Activated T-helper 1 cell treated with anti-CD3 and anti-CD28 coated beads, Interleukin-12 subunit alpha, Interleukin-12 subunit beta, Interleukin-2, Interleukin-4 antibody, amounts not matched to agents 30 ng/mL and 10 ng/mL and 1 ng/mL, durations not matched to agents 14 hours and 24 hours and 36 hours (primary cell): ENCODE measurements at regions not wholly inside any gene's neighbourhood (a gene's known extent, or its start where the extent isn't known, plus 50 kb on each side); places are given as distances from the start of the nearest gene placed in this dataset.

Experiments used
- DNase-seq: peaks from one replicate; pipeline ENCODE4 v3.0.0; 2021; ENCODE audit warnings: low spot score
- H3K27ac Mint-ChIP-seq: one replicate; pipeline ENCODE4 v1.8.0; 2021; ENCODE audit warnings: mild to moderate bottlenecking, mixed read lengths
- H3K27me3 Mint-ChIP-seq: one replicate; pipeline ENCODE4 v1.8.0; 2022; ENCODE audit warnings: mild to moderate bottlenecking, moderate library complexity, mixed read lengths; ENCODE audit not compliant: insufficient read depth
- H3K36me3 Mint-ChIP-seq: one replicate; pipeline ENCODE4 v1.8.0; 2021; ENCODE audit warnings: low read depth, mixed read lengths
- H3K4me1 Mint-ChIP-seq: one replicate; pipeline ENCODE4 v1.8.0; 2021; ENCODE audit warnings: low read depth, mixed read lengths
- H3K4me3 Mint-ChIP-seq: one replicate; pipeline ENCODE4 v1.8.0; 2021; ENCODE audit warnings: mild to moderate bottlenecking, moderate library complexity, mixed read lengths
- H3K9me3 Mint-ChIP-seq: one replicate; pipeline ENCODE4 v1.8.0; 2021; ENCODE audit warnings: mixed read lengths
- intact Hi-C: fragments of 100-400 bp; cut with micrococcal nuclease; formaldehyde crosslinking; loops from one replicate; pipeline ENCODE4 v1.15.1; 2024

DNA sequence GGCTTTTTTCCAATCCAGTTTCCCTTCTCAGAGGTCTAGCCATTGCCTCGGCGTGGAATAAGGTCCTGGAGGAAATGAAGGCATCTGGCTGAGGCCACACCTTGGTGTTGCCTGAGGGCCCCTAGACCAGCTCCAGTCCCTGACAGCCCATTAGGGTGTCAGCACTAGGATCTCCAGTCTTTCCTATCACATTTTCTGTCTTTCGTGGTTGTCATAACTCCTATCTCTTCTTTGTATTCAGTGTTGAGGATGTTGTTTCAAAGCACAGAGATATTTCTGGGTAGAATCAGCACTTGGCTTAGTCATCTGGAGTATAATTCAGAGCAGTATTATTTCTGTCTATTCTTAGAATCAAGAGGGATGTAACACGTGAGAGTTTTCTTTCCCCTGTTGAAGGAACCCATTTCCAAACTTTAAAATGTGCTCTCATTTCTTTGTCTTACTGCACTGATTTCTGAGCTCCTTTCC is 844.3 kb downstream of the KCNT2 start:
- Mint-ChIP-seq H3K4me3 (no peak overlapping the region), H3K27ac (no peak overlapping the region), H3K9me3 (no peaks in the 10 kb centered on the region), H3K4me1 (no peaks in the 10 kb centered on the region), H3K27me3 (no peaks in the 10 kb centered on the region), H3K36me3 (no peaks in the 10 kb centered on the region)
- no peak for DNase-seq
- intact Hi-C loops: no loop called here

DNA sequence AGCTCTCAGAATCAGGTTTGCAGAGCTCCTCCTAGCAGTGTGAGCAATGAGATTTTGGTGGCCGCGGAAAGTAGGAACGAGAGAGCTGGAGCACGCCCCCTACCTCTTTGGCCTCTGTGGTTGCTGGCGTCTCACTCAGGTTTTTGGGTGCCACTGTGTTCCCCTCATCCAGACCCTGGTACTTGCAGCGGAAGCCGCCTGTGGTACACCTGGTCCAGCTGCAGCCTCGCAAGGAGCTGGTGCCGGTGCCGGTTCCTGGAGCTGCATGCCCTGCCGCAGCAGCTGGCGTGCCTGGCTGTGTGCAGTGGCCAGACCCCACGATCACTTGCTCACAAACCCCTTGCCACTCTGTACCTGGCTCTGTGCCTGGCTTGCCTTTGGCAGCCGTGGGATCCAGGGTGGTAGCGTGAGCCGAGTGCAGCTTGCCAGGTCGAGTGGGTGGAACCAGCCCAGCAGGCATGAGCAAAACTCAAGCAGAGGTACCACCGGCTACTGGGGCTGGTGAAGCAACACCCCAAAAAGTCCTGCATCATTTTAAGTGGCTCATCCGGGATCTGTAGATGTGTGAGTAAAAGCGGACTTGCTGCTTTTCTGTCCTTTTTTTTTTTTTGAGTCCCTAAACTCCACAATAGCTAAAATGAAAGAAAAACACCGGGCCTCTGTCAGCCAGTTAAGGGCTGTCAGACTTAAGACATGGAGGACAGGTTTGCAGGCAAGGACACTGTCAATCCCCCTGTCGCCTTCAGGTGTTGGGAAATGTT is 844.9 kb downstream of the KCNT2 start:
- DNase-seq: no peak
- Mint-ChIP-seq H3K27ac (no peak overlapping the region), H3K27me3 (no peaks in the 10 kb centered on the region), H3K4me1 (no peaks in the 10 kb centered on the region), H3K4me3 (no peak overlapping the region), H3K9me3 (no peaks in the 10 kb centered on the region), H3K36me3 (no peaks in the 10 kb centered on the region)
- intact Hi-C loops: no loop called here

DNA sequence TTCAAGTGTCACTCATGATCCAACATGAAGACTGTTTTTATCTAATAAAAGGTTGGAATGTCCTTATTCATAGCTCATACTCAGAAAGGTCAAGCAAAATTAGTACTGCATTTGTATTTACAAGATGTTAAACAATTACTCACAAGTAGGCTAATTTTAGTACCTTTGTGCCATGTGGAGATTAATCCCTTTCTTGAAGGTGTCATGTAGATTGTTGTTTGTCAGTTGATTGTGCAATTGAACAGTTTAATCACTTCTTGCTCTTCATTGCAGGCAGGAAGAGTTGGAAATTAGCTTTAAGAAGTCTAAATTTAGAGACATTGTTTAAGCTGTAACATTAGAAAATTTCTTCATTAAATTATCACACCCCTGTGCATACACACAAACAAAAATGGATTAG is 847.1 kb downstream of the KCNT2 start:
- no peaks in the 10 kb centered on the region for H3K4me1 Mint-ChIP-seq

DNA sequence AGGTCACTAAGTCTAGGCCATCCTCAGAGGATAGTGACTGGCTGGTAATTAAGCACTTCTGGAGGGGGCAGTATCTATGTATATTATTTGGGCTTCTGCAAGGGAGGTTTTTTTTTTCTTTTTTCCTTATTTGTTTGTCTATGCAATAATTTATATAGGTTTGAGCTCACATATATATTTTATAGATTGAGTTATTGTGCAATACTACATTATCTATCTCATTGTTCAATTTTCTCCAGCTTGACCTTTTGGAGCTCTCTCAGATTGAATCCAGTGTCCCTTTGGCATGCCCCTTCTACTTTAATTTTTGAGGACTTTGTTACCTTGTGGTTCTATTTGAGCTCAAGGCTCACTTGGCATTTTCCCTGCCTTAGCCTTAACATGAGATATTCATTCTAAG is 852.1 kb downstream of the KCNT2 start:
- intact Hi-C loops: no loop called here
- Mint-ChIP-seq H3K4me3 (no peak overlapping the region), H3K9me3 (no peaks in the 10 kb centered on the region), H3K27me3 (no peaks in the 10 kb centered on the region), H3K4me1 (no peaks in the 10 kb centered on the region), H3K36me3 (no peaks in the 10 kb centered on the region), H3K27ac (no peak overlapping the region)
- DNase-seq: no peak

More for the DNA sequence above, 847.1 kb downstream of the KCNT2 start:
- DNase-seq: no peak
- no peaks in the 10 kb centered on the region for H3K27me3 Mint-ChIP-seq
- no peak overlapping the region for H3K27ac Mint-ChIP-seq
- intact Hi-C loops: no loop called here
- H3K36me3 Mint-ChIP-seq: no peaks in the 10 kb centered on the region
- H3K4me3 Mint-ChIP-seq: no peak overlapping the region
- no peaks in the 10 kb centered on the region for H3K9me3 Mint-ChIP-seq

DNA sequence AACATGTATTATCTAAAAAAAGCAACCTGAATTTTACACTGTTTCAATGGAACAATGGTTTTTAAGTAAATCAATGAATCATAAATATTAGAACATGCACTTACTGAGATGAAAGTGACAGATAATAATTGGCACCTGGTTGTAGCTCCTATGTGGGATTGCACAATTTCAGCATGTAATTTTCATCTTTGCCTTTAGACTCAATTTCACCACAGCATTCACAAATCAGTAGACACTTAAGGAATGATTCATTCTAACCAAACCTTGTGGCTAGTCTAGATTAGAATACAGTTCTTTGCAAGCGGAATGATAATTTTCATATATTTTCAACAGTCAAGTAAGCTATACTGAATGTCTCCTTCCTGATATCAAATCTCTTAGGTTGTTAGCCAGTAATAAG is 853.4 kb downstream of the KCNT2 start:
- no peaks in the 10 kb centered on the region for H3K36me3 Mint-ChIP-seq
- no peaks in the 10 kb centered on the region for H3K9me3 Mint-ChIP-seq
- H3K4me1 Mint-ChIP-seq: no peaks in the 10 kb centered on the region
- no peak for DNase-seq
- no peak overlapping the region for H3K27ac Mint-ChIP-seq
- no peak overlapping the region for H3K4me3 Mint-ChIP-seq
- intact Hi-C loops: no loop called here
- H3K27me3 Mint-ChIP-seq: no peaks in the 10 kb centered on the region

DNA sequence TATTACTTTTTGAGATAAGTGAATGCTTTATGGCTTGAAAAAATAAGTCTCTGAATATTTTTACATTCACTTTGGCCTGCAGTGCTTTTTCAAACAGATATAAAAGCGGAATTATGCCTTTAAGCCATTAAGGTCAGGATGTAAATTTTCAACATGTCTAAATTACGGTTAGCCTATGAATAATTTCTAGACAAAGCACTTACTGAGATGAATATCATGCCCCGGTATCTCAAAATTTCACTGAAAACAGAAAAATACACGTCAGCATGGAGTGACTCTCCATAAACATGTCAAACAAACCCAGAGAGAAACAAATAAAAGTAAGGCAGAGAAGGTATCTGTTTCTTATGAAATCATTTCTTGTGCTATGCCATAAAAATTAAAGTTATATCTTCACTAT is 853.9 kb downstream of the KCNT2 start:
- intact Hi-C loops: no loop called here
- Mint-ChIP-seq H3K4me1 (no peaks in the 10 kb centered on the region), H3K27me3 (no peaks in the 10 kb centered on the region), H3K4me3 (no peak overlapping the region), H3K27ac (no peak overlapping the region), H3K36me3 (no peaks in the 10 kb centered on the region), H3K9me3 (no peaks in the 10 kb centered on the region)
- DNase-seq: no peak

DNA sequence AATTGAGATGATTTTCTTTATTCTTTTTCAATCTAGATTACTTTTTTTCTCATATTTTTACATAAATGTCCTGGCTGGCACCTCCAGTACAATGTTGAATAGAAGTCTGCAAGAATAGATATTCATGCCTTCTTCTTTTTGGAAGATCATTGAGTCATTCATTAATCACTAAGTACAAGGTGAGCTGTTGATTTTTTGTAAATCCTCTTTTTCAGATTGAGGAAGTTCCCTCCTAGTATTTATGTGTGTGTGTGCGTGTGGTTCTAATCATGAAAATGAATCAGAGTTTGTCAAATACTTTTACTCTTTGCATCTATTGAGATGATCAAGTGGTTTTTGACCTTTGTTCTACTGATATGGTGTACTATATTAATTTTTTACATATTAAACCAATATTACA is 859.3 kb downstream of the KCNT2 start:
- Mint-ChIP-seq H3K9me3 (no peaks in the 10 kb centered on the region), H3K27ac (no peak overlapping the region), H3K4me3 (no peak overlapping the region), H3K4me1 (no peaks in the 10 kb centered on the region), H3K27me3 (no peaks in the 10 kb centered on the region), H3K36me3 (no peaks in the 10 kb centered on the region)
- intact Hi-C loops: no loop called here
- DNase-seq: no peak

DNA sequence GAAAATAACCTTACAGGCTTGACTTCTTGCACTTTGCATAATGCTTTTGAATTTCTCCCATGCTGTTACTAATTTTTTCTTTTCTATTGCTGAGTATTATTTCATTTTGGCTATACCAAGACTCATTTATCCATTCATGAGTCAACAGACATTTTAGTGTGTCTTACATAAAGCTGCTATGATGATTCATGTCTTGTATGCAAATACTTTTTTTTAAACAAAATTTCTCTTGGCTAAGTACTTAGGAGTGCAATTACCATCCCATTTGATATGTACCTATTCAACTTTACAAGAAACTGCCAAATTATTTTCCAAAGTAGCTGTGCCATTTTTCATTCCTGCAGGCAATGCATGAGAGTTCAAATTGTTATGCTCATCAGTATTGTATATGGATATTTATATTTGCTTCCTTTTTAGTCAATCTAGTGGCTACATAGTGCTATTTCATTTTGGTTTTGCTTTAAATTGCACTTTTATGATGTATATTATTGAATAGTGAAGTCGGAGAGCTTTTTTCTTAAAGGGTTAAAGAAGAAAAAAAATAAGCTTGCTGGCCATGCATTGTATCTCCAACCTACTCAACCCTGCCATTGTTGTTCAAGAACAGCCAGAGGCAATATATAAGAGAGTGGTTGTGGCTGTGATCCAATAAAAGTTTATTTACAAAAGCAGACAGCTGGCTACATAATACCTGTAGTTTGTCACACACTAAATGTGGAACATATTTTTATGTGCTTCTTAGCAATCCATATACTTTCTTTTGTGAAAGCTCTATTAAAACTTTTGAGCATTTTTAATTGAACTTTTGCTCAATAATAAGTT is 862.8 kb downstream of the KCNT2 start:
- no peaks in the 10 kb centered on the region for H3K9me3 Mint-ChIP-seq

DNA sequence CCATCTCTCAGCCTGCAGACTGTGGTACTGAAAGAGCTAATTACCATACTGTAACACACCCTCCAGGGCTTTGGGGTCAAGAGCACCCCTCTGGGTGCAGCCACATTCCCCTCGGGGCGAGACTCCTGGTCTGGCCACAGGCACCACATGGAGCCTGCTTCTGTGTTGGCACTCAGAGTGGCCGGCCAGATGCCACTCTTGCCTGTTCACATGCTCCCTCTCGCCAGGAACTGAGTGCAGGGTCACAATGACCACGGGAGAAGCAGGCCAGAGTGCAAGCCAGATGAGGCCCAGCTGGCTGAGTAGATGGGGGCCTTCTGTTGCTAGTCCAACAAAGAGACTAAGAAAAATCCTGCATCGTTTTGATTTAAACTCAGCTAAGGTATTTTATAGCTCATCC is 864.0 kb downstream of the KCNT2 start:
- no peak overlapping the region for H3K4me3 Mint-ChIP-seq
- intact Hi-C loops: no loop called here
- H3K27me3 Mint-ChIP-seq: no peaks in the 10 kb centered on the region
- H3K27ac Mint-ChIP-seq: no peak overlapping the region
- no peaks in the 10 kb centered on the region for H3K4me1 Mint-ChIP-seq
- H3K9me3 Mint-ChIP-seq: no peaks in the 10 kb centered on the region
- DNase-seq: no peak
- H3K36me3 Mint-ChIP-seq: no peaks in the 10 kb centered on the region

More for the DNA sequence above, 862.8 kb downstream of the KCNT2 start:
- intact Hi-C loops: no loop called here
- no peak overlapping the region for H3K4me3 Mint-ChIP-seq
- H3K27ac Mint-ChIP-seq: no peak overlapping the region
- H3K36me3 Mint-ChIP-seq: no peaks in the 10 kb centered on the region
- DNase-seq: no peak
- no peaks in the 10 kb centered on the region for H3K27me3 Mint-ChIP-seq
- H3K4me1 Mint-ChIP-seq: no peaks in the 10 kb centered on the region

DNA sequence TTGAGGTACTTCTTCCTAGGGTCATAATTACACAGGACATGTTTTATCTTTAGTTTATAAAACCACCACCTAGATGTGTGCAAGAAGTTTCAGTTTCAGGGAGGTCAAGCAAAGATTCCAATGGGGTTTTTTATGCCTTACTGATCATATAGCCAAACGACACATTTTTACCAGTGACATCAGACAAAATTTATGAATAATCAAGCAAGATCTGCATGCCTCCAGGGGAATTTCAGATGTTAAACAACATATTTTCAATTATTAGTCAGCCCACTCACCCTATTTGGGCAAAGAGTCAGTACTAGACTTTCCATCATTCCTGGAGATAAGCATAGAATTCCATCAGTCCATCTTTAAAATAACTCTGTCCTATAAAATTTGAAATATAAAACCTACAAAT is 867.4 kb downstream of the KCNT2 start:
- Mint-ChIP-seq H3K27me3 (no peaks in the 10 kb centered on the region), H3K27ac (no peak overlapping the region), H3K9me3 (no peaks in the 10 kb centered on the region), H3K4me3 (no peak overlapping the region), H3K4me1 (no peaks in the 10 kb centered on the region), H3K36me3 (no peaks in the 10 kb centered on the region)
- intact Hi-C loops: no loop called here
- DNase-seq: no peak

DNA sequence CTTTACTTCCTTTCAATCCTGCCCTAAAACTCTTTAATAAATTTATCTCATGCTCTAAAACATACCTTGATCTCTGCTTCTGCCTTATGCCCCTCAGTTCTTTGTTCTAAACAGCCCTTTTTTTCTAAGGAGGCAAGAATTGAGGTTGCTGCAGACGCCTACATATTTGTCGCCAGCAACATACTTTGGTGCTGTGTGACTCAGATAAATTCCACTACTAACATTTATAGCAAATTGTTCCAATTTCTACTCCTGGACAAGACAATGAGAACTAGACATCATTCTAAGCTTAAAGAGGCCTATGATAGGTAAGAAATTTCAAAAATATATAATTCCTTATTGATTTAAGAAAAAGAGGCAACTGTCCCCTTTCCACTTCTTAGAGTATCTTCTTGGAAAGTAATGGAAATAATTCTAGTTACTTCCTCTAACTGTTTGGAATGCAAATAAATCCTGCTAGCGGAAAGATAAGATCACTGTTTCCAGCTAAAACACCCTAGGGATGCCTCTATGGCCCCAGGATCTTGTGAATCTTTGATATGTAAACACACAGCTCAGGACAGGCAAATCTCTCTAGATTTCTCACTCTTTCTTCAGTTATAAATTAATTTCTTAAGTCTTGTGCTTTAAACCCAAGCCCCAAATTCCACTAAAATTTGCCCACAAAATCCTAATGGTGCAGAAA is 869.1 kb downstream of the KCNT2 start:
- intact Hi-C loops: no loop called here
- no peak for DNase-seq
- Mint-ChIP-seq H3K27ac (no peak overlapping the region), H3K9me3 (no peaks in the 10 kb centered on the region), H3K4me1 (no peaks in the 10 kb centered on the region), H3K27me3 (no peaks in the 10 kb centered on the region), H3K4me3 (no peak overlapping the region), H3K36me3 (no peaks in the 10 kb centered on the region)

DNA sequence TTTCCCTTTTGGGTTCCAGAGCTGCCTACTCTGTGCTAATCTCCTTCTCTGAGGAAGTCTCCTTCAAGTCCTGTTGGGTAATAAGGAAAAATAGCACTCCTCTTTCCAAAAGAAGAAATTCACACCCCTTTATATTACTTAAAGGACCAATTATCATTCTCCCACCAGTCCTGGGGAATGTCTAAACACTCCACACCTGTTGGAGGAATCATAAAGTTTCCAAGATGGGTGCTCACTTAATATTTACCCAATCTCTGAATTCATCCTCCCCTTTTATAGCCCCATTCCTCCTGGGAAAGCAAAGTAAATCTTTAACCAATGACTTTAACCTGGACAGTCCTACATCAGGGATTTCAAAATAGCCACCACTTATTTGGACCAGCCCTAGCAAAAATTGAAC is 873.1 kb downstream of the KCNT2 start:
- DNase-seq: no peak
- intact Hi-C loops: no loop called here
- no peak overlapping the region for H3K4me3 Mint-ChIP-seq
- no peaks in the 10 kb centered on the region for H3K27me3 Mint-ChIP-seq
- no peaks in the 10 kb centered on the region for H3K9me3 Mint-ChIP-seq
- no peak overlapping the region for H3K27ac Mint-ChIP-seq
- H3K4me1 Mint-ChIP-seq: no peaks in the 10 kb centered on the region
- no peaks in the 10 kb centered on the region for H3K36me3 Mint-ChIP-seq

DNA sequence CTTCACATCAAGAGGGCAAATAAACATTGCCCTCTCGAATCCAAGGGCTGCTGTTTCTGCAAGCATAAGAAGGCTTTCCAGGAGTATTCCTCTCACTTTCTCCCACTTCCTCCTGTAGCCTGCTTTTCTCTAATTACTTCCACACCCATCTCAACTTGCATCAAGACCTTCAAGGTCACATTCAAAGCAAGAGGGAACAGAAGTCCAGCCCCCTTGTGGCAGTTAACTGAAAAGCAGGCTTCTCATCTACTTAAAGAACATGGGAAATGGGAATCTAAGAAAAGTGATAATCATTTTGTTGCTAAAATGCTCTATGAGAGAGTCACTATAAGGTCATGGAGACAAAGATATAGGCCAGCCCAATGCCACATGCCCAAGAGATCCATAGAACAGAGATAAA is 874.4 kb downstream of the KCNT2 start:
- Mint-ChIP-seq H3K36me3 (no peaks in the 10 kb centered on the region), H3K27ac (no peak overlapping the region), H3K9me3 (no peaks in the 10 kb centered on the region), H3K4me1 (no peaks in the 10 kb centered on the region), H3K4me3 (no peak overlapping the region), H3K27me3 (no peaks in the 10 kb centered on the region)
- intact Hi-C loops: no loop called here
- no peak for DNase-seq
